Vagina (tissue), 2 donors: ENCODE measurements at regions not wholly inside any gene's neighbourhood (a gene's known extent, or its start where the extent isn't known, plus 50 kb on each side); places are given as distances from the start of the nearest gene placed in this dataset.
A peak's percentile ranks its signal among the peaks of the same experiment; 100 is the strongest.

Experiments
- DNase-seq, 2 donors: peaks; one replicate each; pipeline ENCODE4 v3.0.0-alpha.2; 2017; ENCODE audit errors: extremely low spot score in 2 of 2
- H3K27ac ChIP-seq: fragments of 200-600 bp; sonication (generic); one replicate; pipeline ENCODE4 v1.5.1; 2019
- H3K27me3 ChIP-seq: fragments of 200-600 bp; sonication (generic); one replicate; pipeline ENCODE4 v1.5.1; 2019
- H3K36me3 ChIP-seq, 2 donors: fragments of 200-600 bp; sonication (generic); one replicate each; pipeline ENCODE4 v1.5.1; 2017 to 2019
- H3K4me1 ChIP-seq: fragments of 200-600 bp; sonication (generic); one replicate; pipeline ENCODE4 v1.5.1; 2019
- H3K4me3 ChIP-seq, 2 donors: fragments of 200-600 bp; sonication (generic); 1 replicate in 1 of 2; 2 replicates in 1 of 2; pipeline ENCODE4 v1.5.1; 2016 to 2019
- H3K9me3 ChIP-seq: fragments of 200-600 bp; sonication (generic); one replicate; pipeline ENCODE4 v1.5.1; 2019
- POLR2A ChIP-seq, 2 donors: fragments of 450-650 bp; IDR thresholded peaks; one replicate each; pipeline ENCODE4 v1.6.1; 2017; ENCODE audit warnings: antibody characterized with exemption in 2 of 2, mild to moderate bottlenecking in 2 of 2, moderate library complexity in 2 of 2
- POLR2AphosphoS5 ChIP-seq, 2 donors: sonication (generic); formaldehyde crosslinking; IDR thresholded peaks; one replicate each; pipeline ENCODE4 v1.9.0; 2017; ENCODE audit warnings: antibody characterized with exemption in 2 of 2, mild to moderate bottlenecking in 2 of 2, low read depth in 1 of 2; ENCODE audit not compliant: insufficient read depth in 1 of 2
- intact Hi-C: fragments of 100-400 bp; cut with DNase I; formaldehyde crosslinking; loops from one replicate; pipeline ENCODE4 v1.15.1; 2023
- TF ChIP-seq, protein P1 (sequence below), 3 experiments: fragments of 450-650 bp in 2 of 3; fragments of 200-600 bp in 1 of 3; sonication (generic) in 1 of 3; IDR thresholded peaks; one replicate each; pipeline ENCODE4 v1.5.1; 2017 to 2019; ENCODE audit warnings: antibody characterized with exemption in 3 of 3, mild to moderate bottlenecking in 2 of 3, moderate library complexity in 2 of 3

DNA sequence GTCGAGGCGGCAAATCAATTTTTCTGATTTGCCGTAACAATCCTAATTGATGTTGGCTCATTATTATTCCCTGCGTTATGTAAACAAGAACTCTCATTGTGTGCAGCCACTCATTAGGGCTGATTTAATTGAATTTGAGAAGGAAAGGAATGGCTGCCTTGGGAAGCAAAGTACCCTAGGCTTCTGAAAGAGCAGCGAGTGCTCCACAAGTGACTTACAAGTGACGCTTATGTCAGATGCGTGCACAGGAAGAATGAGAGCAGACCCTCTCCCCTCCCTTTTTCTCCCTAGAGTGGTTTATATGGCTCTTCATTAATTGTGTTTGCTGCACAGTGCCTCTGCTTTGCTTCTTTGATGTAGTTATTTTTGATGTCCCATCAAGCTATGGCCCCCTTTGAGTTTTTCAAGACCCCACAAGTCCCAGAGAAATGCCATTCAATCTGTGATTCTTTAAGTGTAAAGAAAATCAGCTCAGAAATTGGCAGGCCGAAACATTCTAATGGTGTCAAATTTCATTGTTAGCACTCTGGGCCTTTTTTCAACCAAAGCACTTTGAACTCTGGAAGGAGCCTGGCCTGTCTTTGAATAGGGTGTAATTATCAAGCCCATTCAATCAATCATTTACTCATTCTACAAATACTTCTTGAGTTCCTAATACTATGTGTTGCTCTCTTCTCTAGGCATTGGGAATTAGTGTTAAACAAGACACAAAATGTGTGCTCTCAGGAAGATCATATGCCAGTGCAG is 86.8 kb upstream of the VAV3 start:
- Histone ChIP-seq H3K27me3 (no peaks in the 10 kb centered on the region), H3K4me3 (no peak overlapping the region), H3K4me1 (peaks cover 10% of the 10 kb centered on the region), H3K9me3 (no peaks in the 10 kb centered on the region), H3K36me3 (no peaks in the 10 kb centered on the region), H3K27ac (no peak overlapping the region)
- intact Hi-C loops = no loop called here
- no peak for TF ChIP-seq POLR2A (IDR thresholded peaks at IDR 0.05)
- TF ChIP-seq, protein P1, sequence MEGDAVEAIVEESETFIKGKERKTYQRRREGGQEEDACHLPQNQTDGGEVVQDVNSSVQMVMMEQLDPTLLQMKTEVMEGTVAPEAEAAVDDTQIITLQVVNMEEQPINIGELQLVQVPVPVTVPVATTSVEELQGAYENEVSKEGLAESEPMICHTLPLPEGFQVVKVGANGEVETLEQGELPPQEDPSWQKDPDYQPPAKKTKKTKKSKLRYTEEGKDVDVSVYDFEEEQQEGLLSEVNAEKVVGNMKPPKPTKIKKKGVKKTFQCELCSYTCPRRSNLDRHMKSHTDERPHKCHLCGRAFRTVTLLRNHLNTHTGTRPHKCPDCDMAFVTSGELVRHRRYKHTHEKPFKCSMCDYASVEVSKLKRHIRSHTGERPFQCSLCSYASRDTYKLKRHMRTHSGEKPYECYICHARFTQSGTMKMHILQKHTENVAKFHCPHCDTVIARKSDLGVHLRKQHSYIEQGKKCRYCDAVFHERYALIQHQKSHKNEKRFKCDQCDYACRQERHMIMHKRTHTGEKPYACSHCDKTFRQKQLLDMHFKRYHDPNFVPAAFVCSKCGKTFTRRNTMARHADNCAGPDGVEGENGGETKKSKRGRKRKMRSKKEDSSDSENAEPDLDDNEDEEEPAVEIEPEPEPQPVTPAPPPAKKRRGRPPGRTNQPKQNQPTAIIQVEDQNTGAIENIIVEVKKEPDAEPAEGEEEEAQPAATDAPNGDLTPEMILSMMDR (IDR thresholded peaks at IDR 0.05) = no peak
- TF ChIP-seq POLR2AphosphoS5 (IDR thresholded peaks at IDR 0.05; ENCODE audit: insufficient read depth in 1 of 2, low read depth in 1 of 2) = no peak
- no peak for DNase-seq

DNA sequence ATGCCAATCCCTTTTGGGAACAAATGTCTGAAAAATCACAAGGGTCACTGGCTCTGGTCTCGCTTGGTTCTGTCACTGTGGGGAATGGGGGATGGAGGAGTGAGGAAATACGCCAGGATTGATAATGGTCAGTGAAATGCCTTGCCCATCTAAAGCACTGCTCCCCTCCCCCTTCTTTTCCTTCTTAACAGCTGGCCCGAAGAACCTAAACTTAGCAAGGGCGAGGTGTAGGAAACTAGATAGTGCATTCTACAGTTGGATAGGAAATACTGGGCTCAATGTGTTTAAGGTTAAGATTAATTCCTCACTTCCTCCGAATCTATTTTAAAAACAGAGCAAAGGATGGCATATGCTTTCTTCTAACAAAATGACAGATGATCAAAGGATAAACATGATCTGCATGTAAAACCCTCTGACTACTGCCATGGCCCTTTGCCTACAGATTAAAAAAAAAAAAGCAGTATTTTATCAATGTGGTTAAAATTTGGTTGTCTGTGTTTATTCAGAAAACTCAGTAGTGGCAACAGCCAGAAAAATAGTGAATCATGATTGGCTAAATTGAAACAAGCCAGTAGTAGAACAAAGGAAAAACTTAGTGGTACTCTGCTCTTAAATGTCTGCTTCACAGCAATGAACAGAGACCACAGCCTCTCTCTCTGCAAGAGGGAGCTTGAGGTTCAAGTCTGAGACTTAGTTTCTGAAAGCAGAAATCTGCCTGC is 86.1 kb upstream of the VAV3 start:
- TF ChIP-seq, protein P1 (IDR thresholded peaks at IDR 0.05) = no peak
- TF ChIP-seq POLR2AphosphoS5 (IDR thresholded peaks at IDR 0.05; ENCODE audit: insufficient read depth in 1 of 2, low read depth in 1 of 2) = peak in 1 of 2 donors; percentile 22
- no peak overlapping the region for H3K27ac ChIP-seq
- no peak for DNase-seq
- no peaks in the 10 kb centered on the region for H3K36me3 ChIP-seq
- H3K9me3 ChIP-seq = no peaks in the 10 kb centered on the region
- H3K27me3 ChIP-seq = no peaks in the 10 kb centered on the region
- H3K4me3 ChIP-seq = no peak overlapping the region
- H3K4me1 ChIP-seq = peaks cover 10% of the 10 kb centered on the region
- intact Hi-C loops = no loop called here

DNA sequence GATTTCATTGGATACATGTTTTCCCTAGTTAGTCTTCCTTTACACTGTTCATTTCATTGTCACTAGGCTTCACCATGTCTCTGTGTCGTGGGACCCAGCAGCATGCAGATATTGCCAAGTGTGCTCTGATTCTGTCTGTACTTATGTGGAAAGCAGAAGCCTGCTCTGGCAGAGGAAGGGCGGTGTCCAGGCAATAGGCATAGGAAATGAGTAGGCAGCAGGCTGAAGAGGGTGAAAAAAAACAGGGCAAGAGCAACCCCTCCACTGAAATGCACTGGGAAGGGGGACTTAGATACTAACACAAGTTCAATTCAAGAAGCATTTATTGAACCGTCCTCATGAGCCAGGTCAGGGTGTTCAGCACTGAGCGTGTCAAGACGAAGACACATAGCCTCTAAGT is 85.2 kb upstream of the VAV3 start:
- Histone ChIP-seq H3K9me3 (no peaks in the 10 kb centered on the region), H3K36me3 (no peaks in the 10 kb centered on the region), H3K4me3 (no peak overlapping the region), H3K27ac (no peak overlapping the region), H3K27me3 (no peaks in the 10 kb centered on the region), H3K4me1 (peaks cover 10% of the 10 kb centered on the region)
- no peak for TF ChIP-seq POLR2A (IDR thresholded peaks at IDR 0.05)
- TF ChIP-seq, protein P1 (IDR thresholded peaks at IDR 0.05) = no peak
- no peak for TF ChIP-seq POLR2AphosphoS5 (IDR thresholded peaks at IDR 0.05; ENCODE audit: insufficient read depth in 1 of 2, low read depth in 1 of 2)
- intact Hi-C loops = no loop called here
- DNase-seq = no peak

DNA sequence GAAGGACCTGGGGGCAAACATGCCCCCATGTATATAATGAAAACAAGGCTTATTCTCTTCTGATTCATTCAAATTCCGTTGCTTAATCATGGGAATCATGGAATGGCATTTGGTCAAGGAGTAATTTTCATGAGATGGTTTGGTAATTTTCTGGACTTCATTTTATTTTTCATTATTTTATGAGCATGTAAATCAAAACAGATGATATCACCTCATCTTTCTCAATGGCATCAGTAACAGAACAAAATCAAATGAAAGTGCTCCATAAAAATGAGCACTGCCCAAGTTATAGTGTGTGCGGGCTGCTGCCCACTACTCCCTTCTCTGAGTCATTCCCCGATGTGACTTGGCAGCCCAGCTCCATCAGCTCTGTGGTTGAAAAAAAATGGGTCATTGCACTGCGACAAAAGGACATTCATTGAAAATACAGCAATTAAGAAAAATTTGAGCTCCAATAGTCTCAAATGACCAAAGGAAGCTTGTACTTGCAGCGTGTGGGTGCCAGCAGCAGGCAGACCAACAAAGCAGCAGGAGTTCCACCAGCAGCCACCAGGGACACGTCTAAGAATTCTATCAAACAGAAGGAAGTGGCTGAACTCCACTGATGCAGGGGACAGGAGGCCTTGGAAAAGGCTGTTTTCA is 84.3 kb upstream of the VAV3 start:
- Histone ChIP-seq H3K4me3 (no peak overlapping the region), H3K9me3 (no peaks in the 10 kb centered on the region), H3K4me1 (peaks cover 10% of the 10 kb centered on the region), H3K27me3 (no peaks in the 10 kb centered on the region), H3K36me3 (no peaks in the 10 kb centered on the region), H3K27ac (peak overlapping the region; percentile 2)
- peak in 1 of 2 donors; percentile 23 for TF ChIP-seq POLR2AphosphoS5 (IDR thresholded peaks at IDR 0.05; ENCODE audit: insufficient read depth in 1 of 2, low read depth in 1 of 2)
- no peak for TF ChIP-seq POLR2A (IDR thresholded peaks at IDR 0.05)
- TF ChIP-seq, protein P1 (IDR thresholded peaks at IDR 0.05) = peak in 1 of 3 experiments; percentile 20
- intact Hi-C loops = no loop called here
- no peak for DNase-seq
